GM21381 (cell line): ENCODE measurements at regions not wholly inside any gene's neighbourhood (a gene's known extent, or its start where the extent isn't known, plus 50 kb on each side); places are given as distances from the start of the nearest gene placed in this dataset.

ENCODE experiments used
- ATAC-seq: cut with Tn5 transposase; IDR thresholded peaks from one replicate; pipeline ENCODE4 v1.9.1; 2021; ENCODE audit warnings: mild to moderate bottlenecking, moderate library complexity; ENCODE audit not compliant: unreplicated experiment

- no peak for ATAC-seq
Observed at GRCh38 chr10:8731121-8732095, 676.9 kb downstream of the GATA3 start.

GRCh38 chr10:8738987-8739386 lies 684.5 kb downstream of the GATA3 start:
- ATAC-seq: no peak

- ATAC-seq: no peak
Observed at GRCh38 chr10:8752146-8752843, 697.8 kb downstream of the GATA3 start.

DNA sequence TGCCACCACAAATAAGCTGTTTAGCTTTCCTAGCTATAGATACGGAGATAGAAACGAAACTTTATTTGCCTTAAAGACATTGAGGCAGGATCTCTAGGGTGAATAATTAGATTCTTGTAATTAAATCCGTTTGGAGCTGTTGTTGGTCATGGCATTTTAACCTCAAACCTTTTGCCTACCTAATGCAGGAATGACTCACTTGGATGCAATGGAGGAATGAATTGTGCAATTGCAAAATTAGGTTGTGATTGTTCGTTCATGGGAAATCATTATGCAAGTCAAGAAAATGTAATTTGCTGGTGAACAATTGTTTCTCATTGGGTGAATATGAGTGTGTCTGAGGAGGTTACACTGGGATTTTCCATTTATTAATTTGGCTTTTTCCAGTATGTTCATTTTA lies 703.5 kb downstream of the GATA3 start:
- ATAC-seq: no peak

DNA sequence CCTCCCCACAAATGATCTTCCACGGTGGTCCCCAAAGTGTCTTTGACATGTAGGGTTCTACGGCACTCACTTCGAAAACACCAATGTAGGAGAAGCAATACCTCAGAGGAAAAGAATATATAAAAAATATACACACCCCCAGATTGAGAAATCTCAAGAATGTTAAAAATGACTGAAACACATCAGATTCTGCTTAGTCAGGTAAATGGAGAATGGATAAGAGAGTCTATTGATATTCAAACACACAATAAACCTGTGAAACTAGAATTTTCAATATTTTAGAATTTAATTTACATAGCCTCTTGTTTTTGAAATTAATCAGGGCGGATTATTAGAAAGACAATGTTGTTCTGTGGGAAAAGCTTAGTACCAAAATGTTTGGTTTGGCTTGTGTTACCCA lies 712.4 kb downstream of the GATA3 start:
- no peak for ATAC-seq

DNA sequence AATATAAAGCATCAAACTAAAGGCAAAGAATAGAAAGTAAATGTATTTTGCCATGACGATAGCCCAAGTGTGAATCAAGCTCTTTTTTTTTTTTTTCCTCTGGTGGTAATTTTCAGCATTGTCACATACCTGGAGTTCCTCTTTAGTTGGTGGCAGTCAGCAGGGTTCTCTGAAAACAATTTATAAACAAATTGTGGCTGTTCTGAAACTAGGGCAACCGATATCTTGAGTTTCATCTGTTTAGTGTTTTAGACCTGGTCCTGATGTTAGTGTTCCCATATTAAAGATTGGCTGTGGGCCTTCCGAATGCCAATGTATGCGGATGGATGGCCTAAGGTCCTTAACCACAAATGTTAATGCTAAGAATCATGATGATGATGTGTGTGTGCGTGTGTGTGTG lies 713.1 kb downstream of the GATA3 start:
- ATAC-seq: no peak

DNA sequence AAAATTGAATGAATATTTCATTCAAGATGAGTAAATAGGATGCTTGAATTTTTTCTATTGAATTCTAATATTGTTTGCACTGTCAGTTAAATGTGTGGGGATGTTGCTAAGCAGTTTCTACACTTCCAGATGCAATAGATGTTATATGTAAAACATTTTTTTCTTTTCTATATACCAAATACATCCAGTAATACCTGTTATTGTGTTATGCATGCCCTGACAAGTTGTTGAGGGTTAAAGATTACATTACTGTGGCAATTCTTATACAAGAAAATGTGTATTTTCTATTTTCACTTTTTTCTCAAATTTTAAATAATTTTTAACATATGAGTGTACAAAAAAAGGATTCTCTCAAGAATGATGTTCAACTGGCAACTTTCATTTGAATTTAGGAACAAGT lies 713.9 kb downstream of the GATA3 start:
- ATAC-seq: no peak

- ATAC-seq: no peak
Observed at GRCh38 chr10:8768852-8769251, 714.4 kb downstream of the GATA3 start.

- no peak for ATAC-seq
Observed at GRCh38 chr10:8776926-8777622, 722.6 kb downstream of the GATA3 start.

DNA sequence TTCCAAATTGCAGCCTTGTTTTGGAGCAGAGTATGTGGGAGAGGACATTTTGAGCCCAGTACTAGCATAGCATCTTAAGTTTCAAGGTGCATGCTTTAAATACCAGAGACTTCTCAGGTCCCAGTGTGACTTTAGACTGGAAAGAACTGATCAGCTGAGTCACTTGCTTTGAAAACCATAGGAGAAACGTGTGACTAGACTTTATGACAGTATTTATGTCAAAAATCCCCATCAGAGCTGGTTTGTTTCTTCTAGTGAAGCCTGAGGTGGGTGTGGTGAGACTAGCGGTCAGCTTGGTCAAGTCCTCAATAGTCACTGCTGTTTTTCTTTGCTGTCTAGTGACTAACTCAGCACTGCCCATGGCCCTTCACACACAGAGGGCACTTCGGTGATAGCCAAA lies 724.2 kb downstream of the GATA3 start:
- ATAC-seq: no peak

- no peak for ATAC-seq
Observed at GRCh38 chr10:8787649-8788048, 733.2 kb downstream of the GATA3 start.

DNA sequence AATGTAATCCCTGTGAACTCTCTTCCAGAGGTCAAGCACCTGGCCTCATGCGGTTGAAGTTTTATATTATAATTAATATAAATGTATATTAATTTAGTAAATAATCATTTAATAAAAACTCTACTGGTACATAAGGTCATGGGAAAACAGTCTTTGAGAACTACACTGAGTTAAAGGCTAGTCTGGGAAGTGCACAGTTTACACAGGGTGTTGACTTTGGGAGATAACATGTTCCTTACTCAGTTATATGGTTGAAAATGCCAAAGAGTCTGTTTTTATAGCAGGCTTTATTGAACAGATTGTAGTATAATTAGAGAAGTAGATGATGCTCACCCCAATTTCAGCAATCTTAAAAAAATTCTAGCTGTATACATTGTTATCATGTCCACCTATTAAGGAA lies 735.9 kb downstream of the GATA3 start:
- no peak for ATAC-seq

- ATAC-seq: no peak
Observed at GRCh38 chr10:8794860-8795259, 740.4 kb downstream of the GATA3 start.

- no peak for ATAC-seq
Observed at GRCh38 chr10:8800426-8800825, 745.9 kb downstream of the GATA3 start.

- no peak for ATAC-seq
Observed at GRCh38 chr10:8803992-8804391, 749.5 kb downstream of the GATA3 start.

DNA sequence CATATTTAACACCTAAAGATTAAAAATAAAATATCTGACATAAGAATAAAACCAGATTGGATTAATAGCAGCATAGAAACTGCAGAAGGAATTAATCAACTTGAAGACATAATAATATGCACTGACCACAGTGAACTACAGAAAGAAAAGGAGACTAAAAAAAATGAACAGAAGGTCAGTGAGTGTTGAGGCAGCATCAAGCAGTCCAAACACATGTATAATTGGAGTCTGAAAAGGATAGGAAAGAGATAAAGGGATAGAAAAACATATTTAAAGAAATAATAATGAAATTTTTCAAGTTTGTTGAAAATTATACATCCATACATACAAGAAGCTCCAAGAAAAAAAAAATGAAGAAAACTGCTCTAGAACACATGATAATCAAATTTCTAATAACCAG lies 756.2 kb downstream of the GATA3 start:
- ATAC-seq: no peak

DNA sequence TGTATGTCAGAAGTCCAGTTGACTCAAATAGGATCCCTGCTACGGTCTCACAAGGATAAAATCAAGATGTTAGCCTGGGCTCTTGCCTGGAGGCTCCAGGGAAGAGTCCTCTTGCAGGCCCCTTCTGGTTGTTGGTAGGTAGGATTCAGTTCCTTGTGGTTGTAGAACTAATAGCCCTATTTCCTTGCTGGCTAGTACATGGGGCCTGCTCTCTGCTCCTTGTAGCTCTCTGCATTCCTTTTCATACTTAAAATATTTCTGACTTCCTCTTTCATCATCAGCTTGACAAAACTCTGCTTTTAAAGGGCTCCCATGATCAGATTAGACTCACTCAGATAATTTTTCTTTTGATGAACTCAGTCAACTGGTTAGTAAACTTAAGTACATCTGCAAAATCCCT lies 756.7 kb downstream of the GATA3 start:
- ATAC-seq: no peak

DNA sequence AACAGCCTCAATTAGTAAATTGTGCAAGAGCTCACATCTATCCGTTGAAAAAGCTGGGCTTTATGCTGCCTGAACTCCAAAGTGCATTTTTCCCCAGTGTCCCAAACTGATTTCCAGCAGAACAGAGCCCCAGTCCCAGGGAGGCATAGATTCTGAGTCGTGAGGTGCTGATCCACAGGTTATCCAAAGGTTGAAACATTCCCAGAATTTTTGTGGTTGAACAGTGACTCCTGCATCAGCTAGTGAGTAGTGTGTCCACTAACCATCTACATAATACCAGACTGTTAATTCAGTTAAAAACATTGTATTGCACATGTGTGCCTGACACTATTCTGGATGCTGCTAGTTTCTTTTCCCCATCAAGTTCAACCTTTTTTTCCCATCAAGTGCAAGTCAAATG lies 761.5 kb downstream of the GATA3 start:
- no peak for ATAC-seq

DNA sequence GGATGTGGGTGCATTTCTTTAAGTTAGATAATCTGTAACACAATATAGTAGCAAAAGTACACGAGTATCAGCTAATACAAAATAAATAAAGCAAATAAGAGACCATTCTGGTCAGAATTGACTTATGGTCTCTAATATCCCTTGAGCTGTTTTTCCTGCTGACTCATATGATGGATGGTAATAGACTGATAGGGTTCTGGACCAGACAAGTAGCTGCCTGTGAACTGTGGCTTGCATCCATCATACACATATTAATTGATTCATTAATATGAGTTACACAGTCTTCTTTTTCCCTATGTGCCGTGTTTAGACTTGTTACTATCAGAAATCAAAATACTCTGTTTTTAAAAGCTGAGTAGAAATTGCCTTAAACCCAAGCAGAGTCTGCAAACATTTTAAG lies 762.8 kb downstream of the GATA3 start:
- no peak for ATAC-seq

DNA sequence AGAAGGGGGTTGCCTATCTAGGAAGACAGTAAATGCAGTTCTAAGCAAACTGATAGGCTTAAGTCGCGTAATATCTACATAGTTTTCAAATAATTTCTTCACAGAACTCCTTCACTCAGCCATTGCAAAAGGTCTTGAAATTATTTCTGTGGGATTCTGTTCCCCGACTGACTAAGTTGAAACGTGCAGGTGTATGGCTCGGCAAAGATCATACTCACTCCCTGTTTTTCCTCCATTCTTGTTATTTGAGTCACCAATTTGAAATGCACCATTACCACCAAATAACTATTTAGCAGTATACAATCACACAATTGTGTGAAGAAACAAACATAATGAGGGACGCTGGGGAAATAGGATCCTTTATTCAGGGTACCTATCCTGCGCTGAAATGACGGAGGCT lies 771.1 kb downstream of the GATA3 start:
- no peak for ATAC-seq

- ATAC-seq: no peak
Observed at GRCh38 chr10:8829592-8829991, 775.1 kb downstream of the GATA3 start.

DNA sequence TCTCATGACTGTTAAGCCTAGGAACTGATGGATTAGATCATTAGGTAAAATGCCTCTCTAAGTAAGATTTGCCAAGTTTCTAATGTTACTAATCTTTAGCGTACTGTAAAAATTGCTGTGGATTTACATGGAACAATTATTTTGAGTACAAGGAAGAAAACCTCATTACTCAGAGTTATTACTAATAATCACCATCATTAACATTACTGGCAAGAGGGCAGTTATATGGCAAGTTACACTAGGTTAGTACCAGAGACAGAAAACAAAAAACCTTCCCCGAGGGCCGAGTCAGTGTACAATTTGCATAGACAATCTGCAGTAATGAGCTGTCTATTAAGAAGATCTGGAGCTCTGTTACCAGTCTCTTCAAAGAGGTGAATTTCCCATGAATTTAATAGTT lies 775.6 kb downstream of the GATA3 start:
- ATAC-seq: no peak
